A673 (cell line): ENCODE measurements at regions not wholly inside any gene's neighbourhood (a gene's known extent, or its start where the extent isn't known, plus 50 kb on each side); places are given as distances from the start of the nearest gene placed in this dataset.

Experiments
- CTCF ChIP-seq: fragments of 300-800, 200-600 bp; sonication (generic); conservative IDR thresholded peaks from 2 replicates; pipeline ENCODE4 v1.5.1; 2017; ENCODE audit warnings: low read depth, mild to moderate bottlenecking, antibody characterized with exemption, low read length, moderate library complexity, mixed read lengths
- EZH2 ChIP-seq: fragments of 200-600 bp; sonication (generic); IDR thresholded peaks from 2 replicates; pipeline ENCODE4 v1.6.1; 2017; ENCODE audit warnings: borderline replicate concordance, low read depth, mild to moderate bottlenecking, mixed read lengths, antibody characterized with exemption, low read length; ENCODE audit not compliant: poor library complexity, severe bottlenecking

DNA sequence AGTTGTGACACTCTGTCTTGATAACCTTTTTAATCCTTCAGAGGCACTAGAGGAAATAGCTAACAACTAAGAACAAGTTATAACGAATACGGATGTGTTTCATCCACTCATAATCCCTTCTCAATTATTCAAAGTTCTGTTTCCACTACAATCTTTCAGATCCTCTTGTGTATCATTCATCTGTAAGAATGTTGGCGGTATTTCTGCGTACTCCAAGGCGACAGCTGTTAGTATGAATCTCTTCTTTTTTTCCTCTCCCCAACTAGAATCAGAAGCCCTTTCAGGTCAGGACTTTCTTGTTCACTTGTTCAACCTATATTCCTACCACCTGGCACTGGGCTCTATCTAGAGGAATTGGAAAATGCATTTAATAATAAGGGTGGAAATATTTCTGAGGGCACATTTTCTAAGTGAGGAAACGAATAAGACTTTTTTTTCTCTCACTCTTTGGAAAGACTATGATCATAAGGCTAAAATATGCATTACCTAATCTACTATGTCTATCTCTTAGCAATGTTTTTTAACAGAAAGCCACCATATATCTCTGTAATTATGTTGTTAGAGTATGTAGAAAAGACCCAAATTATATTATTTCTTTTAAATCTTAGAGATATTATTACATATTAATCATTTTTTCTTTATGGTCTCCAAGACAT lies 492.9 kb downstream of the PCDH20 start:
- TF ChIP-seq CTCF (no peak), EZH2 (no peak)
